Gastrocnemius medialis (tissue), 4 donors: ENCODE measurements at regions not wholly inside any gene's neighbourhood (a gene's known extent, or its start where the extent isn't known, plus 50 kb on each side); places are given as distances from the start of the nearest gene placed in this dataset.

Experiments used
- CTCF ChIP-seq, 5 experiments: fragments of 450-650 bp in 3 of 5; fragments of 200-600 bp in 2 of 5; sonication (generic) in 2 of 5; IDR thresholded peaks in 4 of 5; conservative IDR thresholded peaks in 1 of 5; 1 replicate in 4 of 5; 2 replicates in 1 of 5; pipeline ENCODE4 v1.5.1; 2016 to 2019; ENCODE audit warnings: antibody characterized with exemption in 5 of 5, mild to moderate bottlenecking in 3 of 5, moderate library complexity in 3 of 5
- POLR2A ChIP-seq, 2 donors: fragments of 450-650 bp; IDR thresholded peaks; one replicate each; pipeline ENCODE4 v1.6.1; 2017; ENCODE audit warnings: antibody characterized with exemption in 2 of 2, mild to moderate bottlenecking in 2 of 2, moderate library complexity in 2 of 2

- TF ChIP-seq CTCF (IDR thresholded peaks at IDR 0.05 in 4 of 5, conservative IDR thresholded peaks at IDR 0.05 in 1 of 5) (no peak), POLR2A (IDR thresholded peaks at IDR 0.05) (no peak)
Observed at GRCh38 chr11:129618046-129618569, 197.5 kb upstream of the TMEM45B start.
